Colonic mucosa (tissue), 4 donors: ENCODE measurements at regions not wholly inside any gene's neighbourhood (a gene's known extent, or its start where the extent isn't known, plus 50 kb on each side); places are given as distances from the start of the nearest gene placed in this dataset.

ENCODE experiments used
- DNase-seq: peaks from one replicate; pipeline ENCODE4 v3.0.0-alpha.2; 2020
- H3K27ac ChIP-seq: fragments of 200-600 bp; one replicate; pipeline ENCODE4 v1.8.0; 2021
- H3K27me3 ChIP-seq: fragments of 200-600 bp; one replicate; pipeline ENCODE4 v1.8.0; 2021
- H3K36me3 ChIP-seq: fragments of 200-600 bp; one replicate; pipeline ENCODE4 v1.8.0; 2021
- H3K4me1 ChIP-seq: fragments of 200-600 bp; one replicate; pipeline ENCODE4 v1.8.0; 2021; ENCODE audit warnings: mild to moderate bottlenecking
- H3K4me3 ChIP-seq: fragments of 200-600 bp; one replicate; pipeline ENCODE4 v1.8.0; 2021
- H3K9ac ChIP-seq, 2 donors: one replicate each; pipeline ENCODE4 v1.7.0; 2013; ENCODE audit warnings: control low read depth in 2 of 2, low read depth in 2 of 2, low read length in 2 of 2
- H3K9me3 ChIP-seq: fragments of 200-600 bp; one replicate; pipeline ENCODE4 v1.8.0; 2021
- intact Hi-C: fragments of 100-400 bp; cut with DNase I; formaldehyde crosslinking; loops from one replicate; pipeline ENCODE4 v1.14.1; 2022
- TF ChIP-seq, protein P1 (sequence below): fragments of 200-600 bp; IDR thresholded peaks from one replicate; pipeline ENCODE4 v1.8.0; 2022; ENCODE audit warnings: antibody characterized with exemption, mild to moderate bottlenecking
- donor health status: healthy.
- donor health status: DM: no; HTN: no; CAD: no.
- donor health status: DM: no; HTN: no; CAD: no.

DNA sequence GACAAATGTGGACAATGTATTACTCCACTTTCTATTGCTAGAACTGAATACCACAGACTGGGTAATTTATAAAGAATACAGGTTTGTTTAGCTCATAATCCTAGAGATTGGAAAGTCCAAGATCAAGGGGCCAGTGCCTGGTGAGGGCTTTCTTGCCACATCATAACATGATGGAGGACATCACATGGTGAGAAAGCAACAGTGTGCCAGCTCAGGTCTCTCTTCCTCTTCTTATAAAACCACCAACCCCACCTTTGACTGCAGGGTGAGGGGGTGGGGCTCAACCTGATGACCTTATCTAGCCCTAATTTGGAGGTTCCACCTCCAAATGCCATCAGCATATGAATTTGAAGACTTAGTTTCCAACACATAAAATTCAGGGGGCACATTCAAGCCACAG lies 105.7 kb upstream of the CXorf66 start:
- TF ChIP-seq, protein P1, sequence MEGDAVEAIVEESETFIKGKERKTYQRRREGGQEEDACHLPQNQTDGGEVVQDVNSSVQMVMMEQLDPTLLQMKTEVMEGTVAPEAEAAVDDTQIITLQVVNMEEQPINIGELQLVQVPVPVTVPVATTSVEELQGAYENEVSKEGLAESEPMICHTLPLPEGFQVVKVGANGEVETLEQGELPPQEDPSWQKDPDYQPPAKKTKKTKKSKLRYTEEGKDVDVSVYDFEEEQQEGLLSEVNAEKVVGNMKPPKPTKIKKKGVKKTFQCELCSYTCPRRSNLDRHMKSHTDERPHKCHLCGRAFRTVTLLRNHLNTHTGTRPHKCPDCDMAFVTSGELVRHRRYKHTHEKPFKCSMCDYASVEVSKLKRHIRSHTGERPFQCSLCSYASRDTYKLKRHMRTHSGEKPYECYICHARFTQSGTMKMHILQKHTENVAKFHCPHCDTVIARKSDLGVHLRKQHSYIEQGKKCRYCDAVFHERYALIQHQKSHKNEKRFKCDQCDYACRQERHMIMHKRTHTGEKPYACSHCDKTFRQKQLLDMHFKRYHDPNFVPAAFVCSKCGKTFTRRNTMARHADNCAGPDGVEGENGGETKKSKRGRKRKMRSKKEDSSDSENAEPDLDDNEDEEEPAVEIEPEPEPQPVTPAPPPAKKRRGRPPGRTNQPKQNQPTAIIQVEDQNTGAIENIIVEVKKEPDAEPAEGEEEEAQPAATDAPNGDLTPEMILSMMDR: no peak
- H3K27ac ChIP-seq: no peak overlapping the region
- no peak overlapping the region for H3K4me3 ChIP-seq
- H3K27me3 ChIP-seq: no peaks in the 10 kb centered on the region
- H3K9ac ChIP-seq: no peak overlapping the region
- no peaks in the 10 kb centered on the region for H3K9me3 ChIP-seq
- no peaks in the 10 kb centered on the region for H3K4me1 ChIP-seq
- DNase-seq: no peak
- intact Hi-C loops: no loop called here
- no peaks in the 10 kb centered on the region for H3K36me3 ChIP-seq

DNA sequence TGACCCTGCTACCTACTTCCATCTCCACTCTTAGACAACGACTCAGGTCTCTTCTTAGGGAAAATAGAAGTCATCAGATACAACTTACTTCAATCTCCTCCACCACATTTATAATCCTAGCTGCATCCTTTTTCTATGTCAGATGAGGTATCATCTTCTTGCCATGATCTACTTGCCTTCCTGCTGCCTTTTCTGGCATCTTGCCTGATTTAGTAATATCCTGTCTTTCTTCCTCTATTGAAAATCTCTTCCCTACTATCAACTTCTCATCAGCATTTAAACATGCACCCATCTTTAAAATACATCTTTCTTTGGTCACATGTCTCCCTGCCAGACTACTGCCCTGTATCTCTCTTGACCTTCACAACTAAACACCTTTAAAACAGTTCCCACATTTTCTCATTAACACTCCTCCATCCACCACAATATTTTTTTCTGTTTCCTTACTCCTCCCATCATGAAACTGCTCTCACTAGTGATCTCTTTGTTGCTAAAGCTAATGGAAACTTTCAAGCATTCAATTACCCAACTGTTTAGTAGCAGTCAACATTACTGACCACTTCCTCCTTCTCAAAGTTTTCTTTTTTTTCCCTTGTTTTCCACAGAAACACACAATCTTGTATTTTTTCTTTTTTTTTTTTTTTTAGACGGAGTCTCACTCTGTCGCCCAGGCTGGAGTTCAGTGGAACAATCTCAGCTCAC lies 100.8 kb upstream of the CXorf66 start:
- no peaks in the 10 kb centered on the region for H3K9me3 ChIP-seq
- no peak overlapping the region for H3K27ac ChIP-seq
- H3K4me3 ChIP-seq: no peak overlapping the region
- intact Hi-C loops: no loop called here
- no peaks in the 10 kb centered on the region for H3K4me1 ChIP-seq
- no peaks in the 10 kb centered on the region for H3K36me3 ChIP-seq
- TF ChIP-seq, protein P1: no peak
- DNase-seq: no peak
- H3K27me3 ChIP-seq: no peaks in the 10 kb centered on the region
- H3K9ac ChIP-seq: no peak overlapping the region

DNA sequence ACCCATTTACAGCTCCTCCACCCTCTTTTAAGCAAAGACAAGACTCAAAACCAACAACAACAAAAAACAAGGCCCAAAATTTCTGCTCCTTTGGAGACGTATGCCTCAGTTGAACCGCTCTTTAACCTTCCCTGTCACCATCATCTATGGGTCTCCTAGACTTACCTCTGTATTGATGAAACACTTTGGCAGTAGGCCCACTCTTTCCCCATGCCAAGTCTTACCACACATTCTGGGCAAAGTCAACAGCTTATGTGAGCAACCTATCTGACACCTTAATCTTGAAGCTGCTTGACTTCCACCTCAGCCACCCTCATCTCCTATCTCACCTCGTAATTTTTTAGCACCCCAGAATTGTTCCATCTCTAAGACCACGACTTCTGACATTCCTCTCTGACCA lies 99.7 kb upstream of the CXorf66 start:
- Histone ChIP-seq H3K9ac (no peak overlapping the region), H3K36me3 (no peaks in the 10 kb centered on the region), H3K4me1 (no peaks in the 10 kb centered on the region), H3K27me3 (no peaks in the 10 kb centered on the region), H3K4me3 (no peak overlapping the region), H3K27ac (no peak overlapping the region), H3K9me3 (no peaks in the 10 kb centered on the region)
- TF ChIP-seq, protein P1: no peak
- intact Hi-C loops: no loop called here
- no peak for DNase-seq

DNA sequence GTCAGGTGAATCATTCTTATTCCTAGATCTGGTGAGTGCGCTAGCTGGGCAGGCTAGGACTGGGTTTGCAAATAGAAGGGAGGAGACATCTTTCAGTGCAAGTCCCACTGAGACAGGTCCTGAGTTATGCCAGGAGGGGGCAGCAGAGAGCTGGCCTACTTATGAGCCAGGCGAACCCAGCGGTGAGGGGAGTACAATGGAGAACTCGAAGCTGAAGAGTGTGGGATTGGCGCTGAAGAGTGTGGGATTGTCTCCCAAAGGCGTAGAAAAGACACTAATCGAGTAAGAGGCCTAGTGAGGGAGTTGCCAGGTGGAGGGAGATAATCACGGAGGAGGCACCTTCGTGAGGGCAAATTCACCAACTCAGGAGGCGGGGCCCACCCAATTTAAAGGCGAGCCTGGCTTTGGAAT lies 91.7 kb upstream of the CXorf66 start:
- peak overlapping the region in 1 of 2 donors; percentile 2 for H3K9ac ChIP-seq
- no peak overlapping the region for H3K27ac ChIP-seq
- H3K4me3 ChIP-seq: no peak overlapping the region
- intact Hi-C loops: loop anchor here (10.0 kb wide), 1 partner anchor 678 kb away; no protein-coding TSS in a partner anchor
- peak; percentile 69 for DNase-seq
- TF ChIP-seq, protein P1: peak; percentile 76
- no peaks in the 10 kb centered on the region for H3K27me3 ChIP-seq
- H3K4me1 ChIP-seq: no peaks in the 10 kb centered on the region
- H3K9me3 ChIP-seq: no peaks in the 10 kb centered on the region
- H3K36me3 ChIP-seq: no peaks in the 10 kb centered on the region

DNA sequence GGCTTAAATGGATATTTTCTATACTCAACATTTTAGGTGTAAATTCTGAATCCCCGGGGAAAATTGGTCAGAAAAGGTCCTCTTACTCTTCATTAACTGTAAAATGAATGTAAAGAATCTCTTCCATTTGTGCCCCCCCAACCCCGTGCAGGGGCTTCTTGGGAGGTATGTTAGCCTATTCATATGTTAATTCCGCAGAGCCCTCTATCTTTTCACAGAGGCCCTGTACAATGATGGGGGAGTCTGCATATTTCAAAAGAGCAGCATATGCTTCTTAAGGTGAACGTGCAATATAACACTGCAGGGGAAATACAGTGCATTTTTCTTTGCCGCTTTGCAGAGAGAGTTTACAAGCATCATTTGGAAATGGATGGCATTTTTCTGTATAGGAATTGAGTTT lies 88.5 kb upstream of the CXorf66 start:
- no peaks in the 10 kb centered on the region for H3K36me3 ChIP-seq
- intact Hi-C loops: loop anchor here (10.0 kb wide), 1 partner anchor 681 kb away; no protein-coding TSS in a partner anchor
- H3K27me3 ChIP-seq: no peaks in the 10 kb centered on the region
- no peaks in the 10 kb centered on the region for H3K9me3 ChIP-seq
- no peak overlapping the region for H3K27ac ChIP-seq
- no peak overlapping the region for H3K9ac ChIP-seq
- TF ChIP-seq, protein P1: no peak
- H3K4me1 ChIP-seq: no peaks in the 10 kb centered on the region
- no peak overlapping the region for H3K4me3 ChIP-seq
- DNase-seq: no peak
